SIG-M5 treated with dmso at 0.1 percent for 504 hours (cell line): ENCODE measurements at regions not wholly inside any gene's neighbourhood (a gene's known extent, or its start where the extent isn't known, plus 50 kb on each side); places are given as distances from the start of the nearest gene placed in this dataset.
"Not testable (repeated sequence)": the region's sequence is repeated elsewhere in the genome, so short reads cannot be mapped to it uniquely, and the experiment has no call there.

Source experiments
- DNase-seq: peaks from one replicate; lab custom pipeline; 2025; ENCODE audit not compliant: unreplicated experiment; lab: John Stamatoyannopoulos, UW

DNA sequence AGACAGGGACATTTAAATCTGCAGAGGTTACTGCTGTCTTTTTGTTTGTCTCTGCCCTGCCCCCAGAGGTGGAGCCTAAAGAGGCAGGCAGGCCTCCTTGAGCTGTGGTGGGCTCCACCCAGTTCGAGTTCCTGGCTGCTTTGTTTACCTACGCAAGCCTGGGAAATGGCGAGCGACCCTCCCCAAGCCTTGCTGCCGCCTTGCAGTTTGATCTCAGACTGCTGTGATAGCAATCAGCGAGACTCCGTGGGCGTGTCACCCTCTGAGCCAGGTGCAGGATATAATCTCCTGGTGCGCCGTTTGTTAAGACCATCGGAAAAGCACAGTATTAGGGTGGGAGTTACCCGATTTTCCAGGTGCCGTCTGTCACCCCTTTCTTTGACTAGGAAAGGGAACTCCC lies 93.3 kb downstream of the ANKRD30BL start:
- DNase-seq = not testable (repeated sequence)

DNA sequence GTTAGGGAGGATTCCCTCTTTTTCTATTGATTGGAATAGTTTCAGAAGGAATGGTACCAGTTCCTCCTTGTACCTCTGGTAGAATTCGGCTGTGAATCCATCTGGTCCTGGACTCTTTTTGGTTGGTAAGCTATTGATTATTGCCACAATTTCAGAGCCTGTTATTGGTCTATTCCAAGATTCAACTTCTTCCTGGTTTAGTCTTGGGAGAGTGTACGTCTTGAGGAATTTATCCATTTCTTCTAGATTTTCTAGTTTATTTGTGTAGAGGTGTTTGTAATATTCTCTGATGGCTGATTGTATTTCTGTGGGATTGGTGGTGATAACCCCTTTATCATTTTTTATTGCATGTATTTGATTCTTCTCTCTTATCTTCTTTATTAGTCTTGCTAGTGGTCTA lies 96.4 kb downstream of the ANKRD30BL start:
- DNase-seq = not testable (repeated sequence)

- DNase-seq = not testable (repeated sequence)
These were observed 122.0 kb downstream of the ANKRD30BL start for GRCh38 chr2:132039609-132040236.

DNA sequence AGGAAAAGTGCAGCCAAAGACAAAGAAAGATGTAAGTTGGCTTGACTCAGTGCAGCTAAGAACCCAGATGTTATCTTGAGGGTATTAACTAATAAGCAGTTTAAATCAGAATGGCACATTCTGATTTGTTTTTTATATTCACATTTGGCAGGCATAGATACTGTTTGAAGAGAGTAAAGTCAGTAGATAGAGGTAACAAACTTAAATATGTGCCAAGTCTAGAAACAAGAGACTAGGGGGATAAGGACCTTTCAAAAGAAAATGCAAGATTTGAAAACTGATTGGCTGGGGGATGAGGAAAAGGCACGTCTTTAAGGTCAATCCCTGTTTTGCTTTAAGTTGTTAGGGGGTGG lies 122.9 kb downstream of the ANKRD30BL start:
- not testable (repeated sequence) for DNase-seq

GRCh38 chr2:132038179-132038882 lies 123.4 kb downstream of the ANKRD30BL start:
- DNase-seq = no peak

DNA sequence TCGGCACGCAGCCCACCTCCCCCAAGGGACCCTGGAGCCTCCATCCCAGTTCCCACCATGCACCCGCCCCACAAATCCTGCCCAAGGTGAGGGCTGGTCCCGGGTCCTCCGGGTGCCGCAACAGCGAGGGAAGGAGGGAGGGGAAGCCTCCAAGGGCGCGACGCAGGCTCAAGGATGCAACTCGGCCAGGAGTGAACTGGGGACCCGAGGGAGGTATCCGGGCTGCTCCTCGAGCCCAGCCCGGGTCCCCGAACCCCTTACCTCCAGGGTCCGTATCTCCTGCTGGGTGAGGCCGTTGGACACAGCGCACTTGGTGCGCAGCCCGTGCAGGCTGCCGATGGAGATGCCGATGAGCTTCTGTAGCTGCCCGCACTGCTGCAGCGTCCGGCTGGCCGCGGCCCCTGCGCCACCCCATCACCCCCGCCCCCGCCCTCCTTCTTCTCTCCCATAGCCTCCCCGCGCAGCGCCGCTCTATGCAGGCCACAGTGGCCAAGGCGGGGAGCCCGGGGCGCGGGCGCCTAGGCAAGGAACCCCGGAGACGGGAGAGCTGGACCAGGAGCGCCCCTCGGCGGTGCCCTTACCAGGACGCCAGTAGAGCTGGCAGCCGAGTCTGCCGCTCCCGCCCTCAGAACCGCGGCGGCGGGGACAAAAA lies 124.1 kb downstream of the ANKRD30BL start:
- no peak for DNase-seq

DNA sequence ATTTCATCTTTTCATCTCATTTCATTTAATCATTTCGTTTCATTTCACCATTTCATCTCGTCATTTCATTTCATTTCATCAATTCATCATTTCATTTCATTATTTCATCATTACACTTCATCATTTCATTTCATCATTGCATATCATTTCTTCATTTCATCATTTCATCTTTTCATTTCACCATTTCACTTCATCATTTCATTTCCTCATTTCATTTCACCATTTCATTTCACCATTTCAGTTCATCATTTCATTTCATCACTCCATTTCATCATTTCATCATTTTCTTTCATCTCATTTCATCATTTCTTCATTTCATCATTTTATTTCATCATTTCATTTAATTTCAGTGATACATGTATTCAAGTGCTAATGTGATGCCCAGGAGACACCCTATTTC lies 127.1 kb downstream of the ANKRD30BL start:
- no peak for DNase-seq

DNA sequence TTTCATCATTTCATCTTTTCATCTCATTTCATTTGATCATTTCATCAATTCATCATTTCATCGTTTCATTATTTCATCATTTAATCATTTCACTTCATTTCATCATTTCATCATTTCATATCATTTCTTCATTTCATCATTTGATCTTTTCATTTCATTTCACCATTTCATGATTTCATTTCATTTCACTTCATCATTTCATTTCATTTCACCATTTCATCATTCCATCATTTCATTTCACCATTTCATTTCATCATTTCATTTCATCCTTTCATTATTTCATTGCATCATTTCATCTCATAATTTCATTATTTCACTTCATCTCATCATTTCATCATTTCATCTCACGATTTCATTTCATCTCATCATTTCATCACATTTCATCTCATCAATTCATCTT lies 127.8 kb downstream of the ANKRD30BL start:
- DNase-seq = no peak

GRCh38 chr2:132033365-132033764 lies 128.4 kb downstream of the ANKRD30BL start:
- no peak for DNase-seq

DNA sequence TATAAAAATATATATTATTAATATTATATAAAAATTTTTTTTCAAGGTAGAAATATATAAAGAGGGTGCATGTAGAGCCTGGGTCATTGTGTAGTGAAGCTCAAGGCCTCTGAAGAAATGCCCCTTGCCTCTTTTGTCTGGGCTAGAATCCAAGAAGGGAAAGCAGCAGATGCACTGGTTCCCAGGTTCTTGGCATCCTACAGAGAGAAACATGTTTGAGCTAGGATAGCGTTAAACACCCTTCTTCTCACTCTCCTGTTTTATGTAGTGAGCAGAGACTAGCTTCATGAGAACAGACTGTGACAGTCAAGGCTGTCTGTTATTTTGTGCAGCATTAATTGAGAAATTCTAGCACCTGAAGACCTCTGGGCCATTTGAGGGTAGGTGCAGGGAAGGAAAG lies 149.7 kb downstream of the ANKRD30BL start:
- DNase-seq = not testable (repeated sequence)

GRCh38 chr2:132009874-132010521 lies 151.8 kb downstream of the ANKRD30BL start:
- no peak for DNase-seq

DNA sequence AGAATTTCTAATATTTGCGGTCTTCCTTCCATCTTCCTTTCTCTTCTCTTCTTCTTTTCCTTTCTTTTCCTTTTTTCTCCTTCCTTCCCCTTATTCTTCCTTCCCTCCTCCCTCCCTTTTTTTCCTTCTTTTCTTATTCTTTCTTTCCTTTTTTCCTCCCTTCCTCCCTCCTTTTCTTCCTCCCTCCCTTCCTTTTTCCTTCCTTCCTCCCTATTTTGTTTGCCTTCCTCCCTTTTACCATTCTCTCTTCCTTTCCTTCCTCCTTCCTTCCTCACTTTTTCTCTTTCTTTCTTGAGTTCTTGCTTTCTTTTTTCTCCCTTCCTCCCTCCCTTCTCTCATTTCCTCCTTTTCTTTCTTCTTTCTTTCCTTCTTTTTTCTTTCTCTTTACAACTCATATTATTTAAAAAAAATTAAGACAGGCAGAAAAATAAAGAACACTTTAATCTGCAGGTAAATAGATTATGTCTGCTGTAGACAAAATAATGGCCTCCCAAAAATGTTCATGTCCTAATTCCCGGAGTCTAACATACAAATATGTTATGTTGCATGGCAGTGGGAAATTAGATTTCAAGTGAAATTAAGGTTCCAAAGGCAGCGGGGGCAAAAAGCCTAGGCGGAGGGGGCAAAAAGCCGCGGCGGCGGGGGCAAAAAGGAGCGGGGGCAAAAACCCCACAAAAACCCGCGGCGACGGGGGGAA lies 152.4 kb downstream of the ANKRD30BL start:
- DNase-seq = no peak

DNA sequence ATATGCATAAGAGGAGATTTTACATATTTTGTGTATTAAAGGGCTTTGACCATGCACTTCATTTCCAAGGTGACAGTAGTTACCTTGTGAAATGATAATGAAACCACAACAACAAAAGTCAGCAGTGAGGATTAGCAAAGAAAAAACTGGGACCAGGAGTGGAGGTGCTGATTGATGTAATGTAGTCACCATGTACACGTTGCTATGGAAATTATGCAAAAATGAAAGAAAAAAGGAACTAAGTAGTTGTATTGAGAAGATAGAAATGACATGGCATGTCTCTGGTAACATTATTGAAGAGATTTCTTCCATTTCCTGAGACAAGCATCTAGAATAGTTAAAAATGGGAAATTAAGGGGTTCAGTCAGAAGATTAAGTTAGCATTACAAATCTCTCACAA lies 171.0 kb downstream of the ANKRD30BL start:
- DNase-seq = not testable (repeated sequence)

GRCh38 chr2:131966671-131967070 lies 195.1 kb downstream of the ANKRD30BL start:
- not testable (repeated sequence) for DNase-seq

DNA sequence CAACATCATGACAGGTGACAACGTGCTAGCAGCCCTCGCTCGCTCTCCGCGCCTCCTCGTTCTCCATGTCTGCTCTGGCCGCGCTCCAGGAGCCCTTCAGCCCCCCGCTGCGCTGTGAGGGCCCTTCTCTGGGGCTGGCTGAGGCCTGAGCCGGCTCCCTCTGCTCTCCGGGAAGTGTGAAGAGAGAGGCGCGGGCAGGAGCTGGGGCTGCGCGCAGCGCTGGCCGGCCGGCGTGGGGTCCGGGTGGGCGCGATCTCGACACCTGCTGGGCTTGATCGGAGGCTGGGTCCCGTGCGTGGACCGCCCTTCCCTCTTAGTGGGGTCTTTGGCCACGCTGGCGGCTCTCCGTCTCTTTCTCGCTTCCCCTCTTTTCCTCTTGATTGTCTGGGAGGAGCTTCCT lies 195.5 kb downstream of the ANKRD30BL start:
- DNase-seq = no peak

- not testable (repeated sequence) for DNase-seq
These were observed 203.6 kb downstream of the ANKRD30BL start for GRCh38 chr2:131958019-131958609.

- DNase-seq = not testable (repeated sequence)
These were observed 213.1 kb downstream of the ANKRD30BL start for GRCh38 chr2:131948641-131949040.

DNA sequence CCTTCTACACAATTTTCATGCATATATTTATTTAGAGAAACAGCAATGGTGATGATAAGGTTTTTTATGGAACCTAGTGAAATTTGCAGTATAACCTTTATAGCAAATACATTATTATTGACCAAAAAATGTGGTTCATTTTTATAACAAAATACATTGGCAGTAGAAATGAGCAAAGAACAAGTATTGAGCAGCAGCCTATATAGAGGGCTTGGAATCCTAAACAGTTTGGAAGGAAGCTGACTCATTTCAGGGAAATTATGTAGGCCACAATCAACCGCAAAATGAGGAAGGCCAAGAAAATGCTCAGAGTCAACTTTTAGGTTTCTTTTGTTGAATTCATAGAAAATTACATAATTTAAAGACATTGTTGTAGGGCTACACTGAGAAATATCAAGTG lies 238.5 kb downstream of the ANKRD30BL start:
- peak; percentile 47 for DNase-seq

DNA sequence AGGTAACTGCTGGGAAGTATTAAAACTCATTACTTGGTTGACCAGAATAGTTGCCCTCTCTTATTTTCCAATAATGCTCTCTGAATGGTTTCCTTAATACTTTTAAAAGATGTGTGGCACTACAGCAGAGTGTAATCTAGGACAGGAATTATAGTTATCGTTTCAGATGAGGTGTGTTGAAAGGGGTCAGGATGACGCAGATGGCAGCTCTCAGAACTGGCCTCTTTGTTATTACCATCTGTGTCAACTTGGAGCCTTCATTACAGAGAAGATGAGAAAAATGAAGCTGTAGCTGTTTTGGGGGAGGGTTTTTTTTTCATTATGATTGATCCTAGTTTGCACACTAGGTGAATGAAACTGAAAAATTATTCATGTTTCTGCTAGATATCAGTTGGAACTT lies 238.9 kb downstream of the ANKRD30BL start:
- not testable (repeated sequence) for DNase-seq
